Stimulated activated CD4-positive, alpha-beta T cell treated with anti-CD3 and anti-CD28 coated beads, Interleukin-15, amount 100 ng/mL, for 48 hours (primary cell): ENCODE measurements at regions not wholly inside any gene's neighbourhood (a gene's known extent, or its start where the extent isn't known, plus 50 kb on each side); places are given as distances from the start of the nearest gene placed in this dataset.

ENCODE experiments used
- DNase-seq, 2 donors: peaks; one replicate each; pipeline ENCODE4 v3.0.0-alpha.2; 2020; ENCODE audit warnings: low read depth in 2 of 2

GRCh38 chr4:41883988-41884734 is 51.1 kb upstream of the TMEM33 start:
- DNase-seq, result no peak

- DNase-seq, result peak in 1 of 2 donors; percentile 43
Observed at GRCh38 chr4:41882625-41883347, 52.4 kb upstream of the TMEM33 start.

GRCh38 chr4:41881981-41882624 is 53.1 kb upstream of the TMEM33 start:
- no peak for DNase-seq

- DNase-seq, result no peak
Observed at GRCh38 chr4:41880840-41881831, 54.1 kb upstream of the TMEM33 start.

GRCh38 chr4:41880022-41880837 is 55.0 kb upstream of the TMEM33 start:
- no peak for DNase-seq

GRCh38 chr4:41879552-41879951 is 55.7 kb upstream of the TMEM33 start:
- no peak for DNase-seq

- no peak for DNase-seq
Observed at GRCh38 chr4:41878991-41879491, 56.2 kb upstream of the TMEM33 start.

- no peak for DNase-seq
Observed at GRCh38 chr4:41878170-41878969, 56.9 kb upstream of the TMEM33 start.

- no peak for DNase-seq
Observed at GRCh38 chr4:41877020-41877796, 58.0 kb upstream of the TMEM33 start.

GRCh38 chr4:41874873-41875272 is 60.4 kb upstream of the TMEM33 start:
- no peak for DNase-seq

- no peak for DNase-seq
Observed at GRCh38 chr4:41874398-41874797, 60.8 kb upstream of the TMEM33 start.

- DNase-seq, result no peak
Observed at GRCh38 chr4:41873380-41874295, 61.6 kb upstream of the TMEM33 start.

- no peak for DNase-seq
Observed at GRCh38 chr4:41870035-41870434, 65.2 kb upstream of the TMEM33 start.

- DNase-seq, result no peak
Observed at GRCh38 chr4:41866799-41867677, 68.2 kb upstream of the TMEM33 start.

GRCh38 chr4:41865981-41866798 is 69.0 kb upstream of the TMEM33 start:
- DNase-seq, result no peak
